OCI-LY1 (cell line): ENCODE measurements at regions not wholly inside any gene's neighbourhood (a gene's known extent, or its start where the extent isn't known, plus 50 kb on each side); places are given as distances from the start of the nearest gene placed in this dataset.

Source experiments
- H2AFZ ChIP-seq: fragments of 200-600 bp; sonication (generic), shearing (Covaris generic); 2 replicates; pipeline ENCODE4 v1.6.0; 2014; ENCODE audit warnings: antibody characterized with exemption, mild to moderate bottlenecking, low read length
- H3F3A ChIP-seq: fragments of 200-600 bp; sonication (generic), shearing (Covaris generic); 2 replicates; pipeline ENCODE4 v1.6.0; 2014; ENCODE audit warnings: mild to moderate bottlenecking, antibody characterized with exemption, low read length, moderate library complexity; ENCODE audit not compliant: insufficient read depth
- H3K27ac ChIP-seq: fragments of 200-600 bp; sonication (generic); 2 replicates; pipeline ENCODE4 v1.5.1; 2014; ENCODE audit warnings: low read length, mixed run types, mild to moderate bottlenecking, low read depth; ENCODE audit not compliant: poor library complexity, severe bottlenecking
- H3K27me3 ChIP-seq: fragments of 200-600 bp; sonication (generic); 2 replicates; pipeline ENCODE4 v1.6.0; 2014; ENCODE audit warnings: antibody characterized with exemption, mild to moderate bottlenecking, low read length, moderate library complexity; ENCODE audit not compliant: insufficient read depth
- H3K36me3 ChIP-seq: fragments of 200-600 bp; sonication (generic); 2 replicates; pipeline ENCODE4 v1.6.1; 2014; ENCODE audit warnings: mild to moderate bottlenecking, antibody characterized with exemption, low read length, moderate library complexity, mixed read lengths; ENCODE audit not compliant: insufficient read depth
- H3K4me1 ChIP-seq: fragments of 200-600 bp; sonication (generic); 2 replicates; pipeline ENCODE4 v1.5.1; 2014; ENCODE audit warnings: mild to moderate bottlenecking, low read length, moderate library complexity; ENCODE audit not compliant: insufficient read depth, severe bottlenecking
- H3K4me2 ChIP-seq: fragments of 200-600 bp; sonication (generic), shearing (Covaris generic); 2 replicates; pipeline ENCODE4 v1.6.1; 2014; ENCODE audit warnings: low read length
- H3K4me3 ChIP-seq: fragments of 200-600 bp; sonication (generic); 2 replicates; pipeline ENCODE4 v1.5.1; 2014; ENCODE audit warnings: low read length, low read depth, mild to moderate bottlenecking, mixed read lengths; ENCODE audit not compliant: poor library complexity, severe bottlenecking
- H3K79me2 ChIP-seq: fragments of 200-600 bp; shearing (Covaris generic); 2 replicates; pipeline ENCODE4 v1.6.1; 2016; ENCODE audit warnings: mixed run types, low read length, mixed read lengths; ENCODE audit not compliant: insufficient read depth
- H3K9ac ChIP-seq: fragments of 200-600 bp; sonication (generic), shearing (Covaris generic); 2 replicates; pipeline ENCODE4 v1.6.1; 2014; ENCODE audit warnings: mild to moderate bottlenecking, low read length, mixed read lengths
- H3K9me2 ChIP-seq: fragments of 200-600 bp; sonication (generic), shearing (Covaris generic); 2 replicates; pipeline ENCODE4 v1.6.1; 2014; ENCODE audit warnings: low read depth, mild to moderate bottlenecking, low read length, mixed read lengths
- H3K9me3 ChIP-seq: fragments of 200-600 bp; shearing (Covaris generic); 2 replicates; pipeline ENCODE4 v1.6.1; 2014; ENCODE audit warnings: low read length, mixed read lengths
- H4K20me1 ChIP-seq: fragments of 200-600 bp; sonication (generic), shearing (Covaris generic); 2 replicates; pipeline ENCODE4 v1.6.0; 2016; ENCODE audit warnings: mild to moderate bottlenecking, low read length; ENCODE audit not compliant: insufficient read depth
- EZH2 ChIP-seq: fragments of 200-600 bp; sonication (generic), shearing (Covaris generic); IDR thresholded peaks from 2 replicates; pipeline ENCODE4 v1.8.0; 2017; ENCODE audit warnings: borderline replicate concordance, mixed run types, mild to moderate bottlenecking, antibody characterized with exemption, low read length, moderate library complexity, mixed read lengths
- TF ChIP-seq, protein P1 (sequence below): fragments of 200-600 bp; sonication (generic), shearing (Covaris generic); IDR thresholded peaks from 2 replicates; pipeline ENCODE4 v1.5.1; 2017; ENCODE audit warnings: mild to moderate bottlenecking, antibody characterized with exemption, low read length, moderate library complexity, mixed read lengths

DNA sequence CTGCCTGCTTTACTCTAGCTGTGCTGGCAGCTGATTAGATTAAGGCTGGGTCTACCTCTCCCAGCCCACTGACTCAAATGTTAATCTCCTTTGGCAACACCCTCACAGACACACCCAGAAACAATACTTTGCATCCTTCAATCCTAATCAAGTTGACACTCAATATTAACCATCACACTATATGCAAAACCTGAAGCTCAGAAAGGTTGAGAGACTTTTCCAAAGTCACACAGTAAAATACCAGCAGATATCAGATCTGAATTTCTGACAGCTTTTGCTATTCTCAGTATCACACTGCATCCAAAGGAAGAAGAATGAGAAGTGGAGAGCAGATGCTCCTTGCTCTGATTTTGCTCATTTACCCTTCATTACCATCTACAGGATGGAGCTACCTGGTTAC is 114.9 kb upstream of the RANBP3L start:
- H3K9me3 ChIP-seq: no peaks in the 10 kb centered on the region
- H3K9me2 ChIP-seq: no peaks in the 10 kb centered on the region
- H3K79me2 ChIP-seq: no peaks in the 10 kb centered on the region
- H4K20me1 ChIP-seq: no peaks in the 10 kb centered on the region
- H3K27me3 ChIP-seq: no peaks in the 10 kb centered on the region
- H3K4me1 ChIP-seq: no peaks in the 10 kb centered on the region
- no peak overlapping the region for H3K27ac ChIP-seq
- no peak overlapping the region for H3K9ac ChIP-seq
- H3K4me2 ChIP-seq: no peak overlapping the region
- H2AFZ ChIP-seq: no peak overlapping the region
- no peak overlapping the region for H3K4me3 ChIP-seq
- TF ChIP-seq EZH2: no peak
- TF ChIP-seq, protein P1, sequence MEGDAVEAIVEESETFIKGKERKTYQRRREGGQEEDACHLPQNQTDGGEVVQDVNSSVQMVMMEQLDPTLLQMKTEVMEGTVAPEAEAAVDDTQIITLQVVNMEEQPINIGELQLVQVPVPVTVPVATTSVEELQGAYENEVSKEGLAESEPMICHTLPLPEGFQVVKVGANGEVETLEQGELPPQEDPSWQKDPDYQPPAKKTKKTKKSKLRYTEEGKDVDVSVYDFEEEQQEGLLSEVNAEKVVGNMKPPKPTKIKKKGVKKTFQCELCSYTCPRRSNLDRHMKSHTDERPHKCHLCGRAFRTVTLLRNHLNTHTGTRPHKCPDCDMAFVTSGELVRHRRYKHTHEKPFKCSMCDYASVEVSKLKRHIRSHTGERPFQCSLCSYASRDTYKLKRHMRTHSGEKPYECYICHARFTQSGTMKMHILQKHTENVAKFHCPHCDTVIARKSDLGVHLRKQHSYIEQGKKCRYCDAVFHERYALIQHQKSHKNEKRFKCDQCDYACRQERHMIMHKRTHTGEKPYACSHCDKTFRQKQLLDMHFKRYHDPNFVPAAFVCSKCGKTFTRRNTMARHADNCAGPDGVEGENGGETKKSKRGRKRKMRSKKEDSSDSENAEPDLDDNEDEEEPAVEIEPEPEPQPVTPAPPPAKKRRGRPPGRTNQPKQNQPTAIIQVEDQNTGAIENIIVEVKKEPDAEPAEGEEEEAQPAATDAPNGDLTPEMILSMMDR: no peak
- H3K36me3 ChIP-seq: no peaks in the 10 kb centered on the region
- no peaks in the 10 kb centered on the region for H3F3A ChIP-seq

DNA sequence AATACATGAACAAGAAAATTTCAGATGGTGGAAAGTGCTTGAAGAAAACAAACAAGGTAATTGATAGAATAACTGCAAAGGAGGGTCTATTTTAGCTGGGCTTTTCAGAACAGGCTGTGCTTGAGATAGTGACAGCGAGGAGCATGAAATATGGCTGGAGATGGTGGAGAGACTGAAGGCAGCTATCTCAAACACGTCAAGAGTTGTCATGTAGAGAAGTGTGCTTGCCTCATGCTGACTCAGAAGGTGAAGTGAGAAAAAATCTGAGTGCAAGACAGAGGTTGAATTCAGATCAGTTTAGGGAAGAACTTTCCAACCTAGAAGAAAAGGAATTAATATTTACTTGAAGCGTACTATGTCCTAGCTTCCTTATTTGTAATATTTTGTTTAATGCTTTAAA is 115.5 kb upstream of the RANBP3L start:
- Histone ChIP-seq H3K4me3 (no peak overlapping the region), H2AFZ (no peak overlapping the region), H3K4me1 (no peaks in the 10 kb centered on the region), H3K4me2 (no peak overlapping the region), H3K9me3 (no peaks in the 10 kb centered on the region), H3K27me3 (no peaks in the 10 kb centered on the region), H3K9me2 (no peaks in the 10 kb centered on the region), H3K36me3 (no peaks in the 10 kb centered on the region), H4K20me1 (no peaks in the 10 kb centered on the region), H3F3A (no peaks in the 10 kb centered on the region), H3K9ac (no peak overlapping the region), H3K27ac (no peak overlapping the region), H3K79me2 (no peaks in the 10 kb centered on the region)
- no peak for TF ChIP-seq EZH2
- TF ChIP-seq, protein P1: no peak

DNA sequence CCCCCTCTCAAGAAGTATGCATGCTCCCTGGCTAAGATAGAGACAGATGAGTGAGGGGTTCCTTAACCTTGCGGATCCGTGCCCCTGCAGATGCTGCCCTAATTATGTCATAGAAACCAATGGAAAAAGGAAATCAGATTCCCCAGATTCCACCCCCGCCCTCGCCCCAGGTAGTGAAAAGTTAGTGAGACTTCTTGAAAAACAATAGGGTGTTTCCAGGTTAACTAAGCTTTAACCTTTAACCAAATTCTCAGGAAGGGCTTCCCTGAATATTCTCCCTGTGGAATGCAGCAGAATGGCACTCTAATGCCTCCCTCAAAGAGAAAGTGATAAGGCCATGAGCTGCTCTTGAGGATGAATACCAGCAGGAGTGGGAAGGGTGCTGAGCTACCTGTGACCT is 116.0 kb upstream of the RANBP3L start:
- Histone ChIP-seq H3K27ac (no peak overlapping the region), H2AFZ (no peak overlapping the region), H3K9me3 (no peaks in the 10 kb centered on the region), H3K4me3 (no peak overlapping the region), H4K20me1 (no peaks in the 10 kb centered on the region), H3K27me3 (no peaks in the 10 kb centered on the region), H3K36me3 (no peaks in the 10 kb centered on the region), H3K9me2 (no peaks in the 10 kb centered on the region), H3K4me2 (no peak overlapping the region), H3K4me1 (no peaks in the 10 kb centered on the region), H3F3A (no peaks in the 10 kb centered on the region), H3K79me2 (no peaks in the 10 kb centered on the region), H3K9ac (no peak overlapping the region)
- no peak for TF ChIP-seq EZH2
- TF ChIP-seq, protein P1: no peak
